Activated B cell treated with CpG ODN at 0.5 μM for 24 hours (primary cell): ENCODE measurements at regions not wholly inside any gene's neighbourhood (a gene's known extent, or its start where the extent isn't known, plus 50 kb on each side); places are given as distances from the start of the nearest gene placed in this dataset.

Experiments
- ATAC-seq: fragments of 200-7000 bp; cut with Tn5 transposase; one replicate; pipeline ENCODE4 v1.10.0; 2021; ENCODE audit warnings: low read depth, mild to moderate bottlenecking, moderate library complexity
- CTCF ChIA-PET: fragments of 350-600 bp; sonication (Branson Sonifier 250); formaldehyde crosslinking; loops from one replicate; lab custom pipeline; 2021; ENCODE audit warnings: antibody characterized with exemption; lab: Charles Lee
- POLR2A ChIA-PET: fragments of 350-600 bp; sonication (Branson Sonifier 250); formaldehyde crosslinking; loops from one replicate; lab custom pipeline; 2021; ENCODE audit warnings: antibody characterized with exemption; lab: Charles Lee
- DNase-seq: peaks from one replicate; pipeline ENCODE4 v3.0.0; 2022
- H3K27ac Mint-ChIP-seq: one replicate; pipeline ENCODE4 v1.8.0; 2020; ENCODE audit warnings: mixed read lengths
- H3K27me3 Mint-ChIP-seq: one replicate; pipeline ENCODE4 v1.8.0; 2021; ENCODE audit warnings: mixed read lengths
- H3K36me3 Mint-ChIP-seq: one replicate; pipeline ENCODE4 v1.8.0; 2021; ENCODE audit warnings: low read depth, mixed read lengths
- H3K4me1 Mint-ChIP-seq: one replicate; pipeline ENCODE4 v1.8.0; 2021; ENCODE audit warnings: mixed read lengths
- H3K4me3 Mint-ChIP-seq: one replicate; pipeline ENCODE4 v1.8.0; 2020; ENCODE audit warnings: mild to moderate bottlenecking, mixed read lengths
- H3K9me3 Mint-ChIP-seq: one replicate; pipeline ENCODE4 v1.8.0; 2020; ENCODE audit warnings: mixed read lengths
- CTCF ChIP-seq: fragments of 200-600 bp; IDR thresholded peaks from one replicate; pipeline ENCODE4 v1.8.0; 2022; ENCODE audit warnings: antibody characterized with exemption, mild to moderate bottlenecking
- intact Hi-C: fragments of 100-400 bp; cut with micrococcal nuclease; formaldehyde crosslinking; loops from one replicate; pipeline ENCODE4 v1.15.1; 2024

DNA sequence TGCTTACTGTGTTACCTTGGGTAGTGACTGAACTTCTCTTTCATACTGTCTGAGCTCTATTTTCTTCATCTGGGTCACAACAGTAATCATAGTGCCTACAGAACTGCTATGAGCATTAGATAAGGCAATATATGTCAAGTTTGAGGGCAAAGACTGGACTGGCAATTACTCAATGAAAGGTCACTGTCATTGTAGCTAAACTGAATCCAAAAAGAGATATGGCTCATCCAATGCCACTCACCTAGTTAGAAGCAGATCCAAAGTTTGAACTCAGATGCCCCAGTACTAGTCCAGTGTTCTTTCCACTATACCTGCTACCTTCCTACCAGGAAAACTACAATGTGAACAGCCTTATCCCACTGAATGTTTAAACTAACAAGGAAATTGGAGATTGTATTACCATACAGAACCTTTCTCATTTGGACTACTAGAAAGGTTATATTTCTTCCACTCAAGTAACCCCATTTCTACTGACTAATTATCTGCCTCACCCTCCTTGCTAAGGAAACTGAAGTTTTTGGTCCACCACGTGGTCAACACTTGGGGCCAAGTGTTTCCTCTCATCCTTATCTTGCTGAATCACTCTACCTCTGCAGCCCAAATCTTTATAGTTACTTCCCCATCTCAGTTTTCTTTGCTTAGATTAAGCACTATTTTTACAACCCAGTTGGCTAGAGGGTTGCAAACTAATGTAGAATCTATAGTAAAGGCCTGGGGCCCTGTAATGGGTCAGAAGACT, 202.3 kb upstream of the LPP start:
- Mint-ChIP-seq H3K4me3 (no peak overlapping the region), H3K27ac (no peak overlapping the region), H3K9me3 (no peaks in the 10 kb centered on the region), H3K4me1 (peaks cover 26% of the 10 kb centered on the region), H3K36me3 (no peaks in the 10 kb centered on the region), H3K27me3 (peaks cover 7% of the 10 kb centered on the region)
- DNase-seq (no peak), ATAC-seq (peak; percentile 50)
- intact Hi-C loops = loop anchor here (2.0 kb wide), 1 partner anchor 15 kb away; no protein-coding TSS in a partner anchor
- CTCF ChIA-PET = no interaction called here
- POLR2A ChIA-PET = interaction anchor here (0.8 to 1.2 kb wide), 2 partner anchors 11 to 206 kb away, joined by 3 read pairs; partner anchors contain the start of gene BCL6
- no peak for TF ChIP-seq CTCF

DNA sequence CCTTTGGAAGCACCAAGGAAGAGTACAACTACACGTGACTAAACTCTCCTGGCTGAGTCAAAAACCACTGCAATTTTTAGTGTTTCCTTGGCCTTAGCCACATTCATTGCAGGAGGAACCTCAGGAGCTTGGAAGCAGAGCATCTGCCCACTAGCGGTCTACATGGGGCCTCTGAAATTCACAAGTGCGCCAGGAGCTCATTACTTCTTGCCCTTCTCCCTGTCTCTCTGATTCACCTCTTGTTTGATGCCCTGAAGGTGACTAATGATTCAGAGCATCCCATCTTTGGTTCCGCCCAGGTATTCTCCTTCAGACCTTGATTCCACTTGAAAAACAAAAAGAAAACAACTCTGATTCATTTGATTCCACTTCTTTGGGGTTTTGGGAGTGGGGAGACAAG, 201.1 kb upstream of the LPP start:
- intact Hi-C loops = no loop called here
- peaks cover 7% of the 10 kb centered on the region for H3K27me3 Mint-ChIP-seq
- POLR2A ChIA-PET = interaction anchor here (0.6 kb wide), 1 partner anchor 229 kb away, joined by 4 read pairs; no protein-coding TSS in a partner anchor
- TF ChIP-seq CTCF = no peak
- H3K4me1 Mint-ChIP-seq = peaks cover 19% of the 10 kb centered on the region
- no peak overlapping the region for H3K4me3 Mint-ChIP-seq
- H3K27ac Mint-ChIP-seq = no peak overlapping the region
- no peaks in the 10 kb centered on the region for H3K36me3 Mint-ChIP-seq
- ATAC-seq = no peak
- CTCF ChIA-PET = no interaction called here
- no peaks in the 10 kb centered on the region for H3K9me3 Mint-ChIP-seq
- no peak for DNase-seq

DNA sequence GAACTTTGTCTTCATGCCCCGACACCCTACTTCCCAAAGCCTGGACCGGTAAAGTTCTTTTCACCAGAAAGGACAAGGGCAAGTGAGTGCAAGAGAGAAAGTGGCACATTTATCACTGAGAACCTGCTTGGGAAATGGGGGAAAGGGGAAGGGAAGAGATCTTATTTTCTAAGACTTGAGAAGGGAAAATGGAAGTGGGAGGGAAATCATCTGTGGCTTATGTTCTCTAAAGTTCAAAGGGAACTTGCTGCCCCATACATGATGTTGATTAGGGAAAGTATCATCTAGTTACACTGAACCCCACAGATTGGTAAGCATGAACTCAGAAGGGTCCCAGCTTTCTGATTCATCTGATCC, 199.5 kb upstream of the LPP start:
- no peak for DNase-seq
- CTCF ChIA-PET = interaction anchor here (0.6 kb wide), 1 partner anchor 19 kb away, joined by 3 read pairs; no protein-coding TSS in a partner anchor
- POLR2A ChIA-PET = no interaction called here
- Mint-ChIP-seq H3K36me3 (no peaks in the 10 kb centered on the region), H3K4me3 (no peak overlapping the region), H3K27me3 (peaks cover 5% of the 10 kb centered on the region), H3K9me3 (no peaks in the 10 kb centered on the region), H3K4me1 (peaks cover 31% of the 10 kb centered on the region), H3K27ac (no peak overlapping the region)
- no peak for ATAC-seq
- TF ChIP-seq CTCF = no peak
- intact Hi-C loops = no loop called here

GRCh38 chr3:187954873-187955586, 198.9 kb upstream of the LPP start:
- H3K4me1 Mint-ChIP-seq = peaks cover 31% of the 10 kb centered on the region
- no peaks in the 10 kb centered on the region for H3K36me3 Mint-ChIP-seq
- no peaks in the 10 kb centered on the region for H3K9me3 Mint-ChIP-seq
- peaks cover 5% of the 10 kb centered on the region for H3K27me3 Mint-ChIP-seq
- H3K27ac Mint-ChIP-seq = no peak overlapping the region
- H3K4me3 Mint-ChIP-seq = no peak overlapping the region
- ChIA-PET CTCF (interaction anchor here (0.6 kb wide), 1 partner anchor 19 kb away, joined by 3 read pairs; no protein-coding TSS in a partner anchor), POLR2A (interaction anchor here (0.9 kb wide), 1 partner anchor 12 kb away, joined by 3 read pairs; no protein-coding TSS in a partner anchor)
- no peak for ATAC-seq
- no peak for DNase-seq
- intact Hi-C loops = no loop called here
- TF ChIP-seq CTCF = no peak

DNA sequence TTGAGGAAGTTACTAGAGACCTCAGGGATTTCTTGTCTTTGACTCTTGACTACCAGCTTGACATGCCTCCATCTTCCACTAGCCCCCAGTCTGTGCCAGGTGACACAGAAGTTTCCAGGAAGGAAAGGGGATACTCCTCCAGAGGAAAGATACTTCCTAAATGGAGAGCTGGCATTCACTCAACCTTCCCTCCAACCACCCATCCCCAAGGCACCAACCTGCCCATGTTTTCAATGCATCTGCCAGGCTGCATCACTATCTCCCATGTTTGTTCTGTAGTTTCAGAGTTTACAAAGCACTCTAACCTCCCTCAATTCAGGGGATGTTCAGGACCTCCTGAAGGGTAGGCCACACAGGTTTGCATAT, 198.4 kb upstream of the LPP start:
- peaks cover 28% of the 10 kb centered on the region for H3K4me1 Mint-ChIP-seq
- no peaks in the 10 kb centered on the region for H3K36me3 Mint-ChIP-seq
- ATAC-seq (no peak), DNase-seq (no peak)
- POLR2A ChIA-PET = interaction anchor here (0.9 kb wide), 1 partner anchor 12 kb away, joined by 3 read pairs; no protein-coding TSS in a partner anchor
- intact Hi-C loops = no loop called here
- H3K27ac Mint-ChIP-seq = no peak overlapping the region
- peaks cover 5% of the 10 kb centered on the region for H3K27me3 Mint-ChIP-seq
- no peaks in the 10 kb centered on the region for H3K9me3 Mint-ChIP-seq
- TF ChIP-seq CTCF = no peak
- H3K4me3 Mint-ChIP-seq = no peak overlapping the region
- CTCF ChIA-PET = no interaction called here
